Lower leg skin (tissue), 3 donors: ENCODE measurements at regions not wholly inside any gene's neighbourhood (a gene's known extent, or its start where the extent isn't known, plus 50 kb on each side); places are given as distances from the start of the nearest gene placed in this dataset.

Experiments
- POLR2A ChIP-seq, 2 donors: fragments of 450-650 bp; IDR thresholded peaks; one replicate each; pipeline ENCODE4 v1.6.1; 2016 to 2017; ENCODE audit warnings: antibody characterized with exemption in 2 of 2, mild to moderate bottlenecking in 1 of 2, moderate library complexity in 1 of 2
- TF ChIP-seq, protein P1 (sequence below), 3 donors: fragments of 450-650 bp; IDR thresholded peaks; one replicate each; pipeline ENCODE4 v1.5.1; 2016; ENCODE audit warnings: antibody characterized with exemption in 3 of 3, mild to moderate bottlenecking in 3 of 3, moderate library complexity in 2 of 3

DNA sequence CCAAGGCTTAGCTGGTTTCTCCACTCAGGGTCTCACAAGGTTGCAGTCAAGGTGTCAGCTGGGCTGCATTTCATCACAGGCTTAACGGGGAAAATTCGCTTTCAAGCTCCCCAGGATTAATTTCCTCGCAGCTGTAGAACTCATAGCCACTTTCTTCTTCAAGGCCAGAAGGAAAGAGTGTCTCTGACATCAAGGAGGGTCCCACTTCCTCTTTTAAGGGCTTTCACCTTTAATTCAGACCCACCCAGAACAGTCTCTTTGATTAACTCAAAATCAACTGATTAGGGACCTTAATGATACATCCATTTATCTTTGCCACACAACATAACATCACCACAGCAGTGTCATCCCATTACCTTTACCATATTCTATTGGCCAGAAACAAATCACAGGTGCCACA, 183.3 kb upstream of the ARID1B start:
- no peak for TF ChIP-seq POLR2A (IDR thresholded peaks at IDR 0.05)
- TF ChIP-seq, protein P1, sequence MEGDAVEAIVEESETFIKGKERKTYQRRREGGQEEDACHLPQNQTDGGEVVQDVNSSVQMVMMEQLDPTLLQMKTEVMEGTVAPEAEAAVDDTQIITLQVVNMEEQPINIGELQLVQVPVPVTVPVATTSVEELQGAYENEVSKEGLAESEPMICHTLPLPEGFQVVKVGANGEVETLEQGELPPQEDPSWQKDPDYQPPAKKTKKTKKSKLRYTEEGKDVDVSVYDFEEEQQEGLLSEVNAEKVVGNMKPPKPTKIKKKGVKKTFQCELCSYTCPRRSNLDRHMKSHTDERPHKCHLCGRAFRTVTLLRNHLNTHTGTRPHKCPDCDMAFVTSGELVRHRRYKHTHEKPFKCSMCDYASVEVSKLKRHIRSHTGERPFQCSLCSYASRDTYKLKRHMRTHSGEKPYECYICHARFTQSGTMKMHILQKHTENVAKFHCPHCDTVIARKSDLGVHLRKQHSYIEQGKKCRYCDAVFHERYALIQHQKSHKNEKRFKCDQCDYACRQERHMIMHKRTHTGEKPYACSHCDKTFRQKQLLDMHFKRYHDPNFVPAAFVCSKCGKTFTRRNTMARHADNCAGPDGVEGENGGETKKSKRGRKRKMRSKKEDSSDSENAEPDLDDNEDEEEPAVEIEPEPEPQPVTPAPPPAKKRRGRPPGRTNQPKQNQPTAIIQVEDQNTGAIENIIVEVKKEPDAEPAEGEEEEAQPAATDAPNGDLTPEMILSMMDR (IDR thresholded peaks at IDR 0.05) = no peak
